SKM-1 (cell line): ENCODE measurements at regions not wholly inside any gene's neighbourhood (a gene's known extent, or its start where the extent isn't known, plus 50 kb on each side); places are given as distances from the start of the nearest gene placed in this dataset.
"Not testable (repeated sequence)": the region's sequence is repeated elsewhere in the genome, so short reads cannot be mapped to it uniquely, and the experiment has no call there.

Experiments
- DNase-seq: peaks from one replicate; lab custom pipeline; 2025; ENCODE audit not compliant: unreplicated experiment; lab: John Stamatoyannopoulos, UW

DNA sequence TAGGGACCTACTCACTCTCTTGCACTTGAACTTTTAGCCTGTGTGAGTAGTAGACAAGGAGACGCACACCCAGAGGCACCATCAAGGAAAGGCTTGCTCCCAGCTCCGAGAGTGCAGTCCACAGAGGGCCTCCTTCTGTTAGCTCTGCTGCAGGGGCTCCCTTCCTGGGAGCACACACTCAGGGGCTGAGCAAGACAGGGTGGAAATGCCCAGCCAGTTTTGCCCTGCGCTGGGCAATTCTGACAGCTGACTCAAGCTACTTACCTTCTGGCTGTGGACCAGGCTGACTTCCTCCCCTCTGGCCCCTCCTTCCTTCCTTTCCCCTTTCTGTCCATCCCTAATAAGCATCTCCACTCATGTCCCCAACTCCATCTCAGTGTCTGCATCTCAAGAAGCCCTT, 449.1 kb downstream of the PTPRU start:
- DNase-seq: no peak

DNA sequence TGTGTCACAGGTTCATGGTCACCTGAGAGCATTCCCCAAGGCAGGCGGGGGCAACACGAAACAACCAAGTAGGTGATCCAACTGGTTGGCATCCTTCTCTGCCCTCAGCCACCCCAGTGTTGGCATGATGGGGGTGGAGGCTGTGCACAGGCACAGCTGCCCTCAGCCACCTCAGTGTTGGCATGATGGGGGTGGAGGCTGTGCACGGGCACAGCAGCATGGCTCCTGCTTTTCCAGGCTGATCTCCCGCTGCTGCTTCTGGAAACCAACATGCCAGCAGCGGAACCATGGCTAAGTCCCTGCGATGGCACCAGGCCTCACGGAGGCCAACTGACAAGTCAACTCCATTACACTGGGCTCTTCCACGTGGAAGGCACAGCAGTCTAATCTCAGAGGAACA, 447.8 kb downstream of the PTPRU start:
- DNase-seq: no peak

DNA sequence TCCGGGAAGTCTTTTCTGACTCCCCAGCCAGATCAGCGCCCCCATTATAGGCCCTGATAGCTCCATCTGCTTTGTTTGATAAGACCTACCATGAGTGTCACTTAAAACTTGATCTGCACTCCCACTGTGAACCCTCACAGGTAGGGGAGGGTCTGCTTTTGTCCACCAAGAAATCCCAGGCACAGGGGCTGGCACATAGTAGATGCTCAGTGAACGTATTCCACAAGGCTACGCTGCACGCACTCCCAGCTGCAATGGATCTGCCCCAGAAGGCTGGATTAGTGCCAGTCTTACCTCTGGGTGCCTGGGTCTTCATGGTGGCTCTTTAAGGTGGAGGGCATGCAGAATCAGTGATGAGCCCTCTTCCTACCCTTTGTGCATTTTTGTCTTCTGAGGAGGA, 447.1 kb downstream of the PTPRU start:
- no peak for DNase-seq

DNA sequence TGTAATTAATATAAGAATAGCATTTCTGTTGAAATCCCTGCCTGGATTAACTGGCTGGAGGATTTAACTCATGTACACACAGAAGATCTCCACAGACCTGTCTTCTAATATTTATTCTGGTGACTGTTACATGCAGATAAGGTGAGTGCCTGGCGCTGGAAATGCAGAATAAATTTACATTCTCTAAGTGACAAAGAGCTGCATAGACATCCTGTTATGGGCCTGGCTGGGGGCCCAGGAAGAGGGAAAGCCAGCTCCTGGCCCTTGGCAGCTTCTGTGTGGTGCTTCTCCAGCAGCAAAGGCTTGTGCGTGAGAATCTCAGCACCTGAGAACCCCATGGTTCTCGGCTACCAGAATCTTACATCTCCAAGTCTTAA, 446.6 kb downstream of the PTPRU start:
- DNase-seq: no peak

DNA sequence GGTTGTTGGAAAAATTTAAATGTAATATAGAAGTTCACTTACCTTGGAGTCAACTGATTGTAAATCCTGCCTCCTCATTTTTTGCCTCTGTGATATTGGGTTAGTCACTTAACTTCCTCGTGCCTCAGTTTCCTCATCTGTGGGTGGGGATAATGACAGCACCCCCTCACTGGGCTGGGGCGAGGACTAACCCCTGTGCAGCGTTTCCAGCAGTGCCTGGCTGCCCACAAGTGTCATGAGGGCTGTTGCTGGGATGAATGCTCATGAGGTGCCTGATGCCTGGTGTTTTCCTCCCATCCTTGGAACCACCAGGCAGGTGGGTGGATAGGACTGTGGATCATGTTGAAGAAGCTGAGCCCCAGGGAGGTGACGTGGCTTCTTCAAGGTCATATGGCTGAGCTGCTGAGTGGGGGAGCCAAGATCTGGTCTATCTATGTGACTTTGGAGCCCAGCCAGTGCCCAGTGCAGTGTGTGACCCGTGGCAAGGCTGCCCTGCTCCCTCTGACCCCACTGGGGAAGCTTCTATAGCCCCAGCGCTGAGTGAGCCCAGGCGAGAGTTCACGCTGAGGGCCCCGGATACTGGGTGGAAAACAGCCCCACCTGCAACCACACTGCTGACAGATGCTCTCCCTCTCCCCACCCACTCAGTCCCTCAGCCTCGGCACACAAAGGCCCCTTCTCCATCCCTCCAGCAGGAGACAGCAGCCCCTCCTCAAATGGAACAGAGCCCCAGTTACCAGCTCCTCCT, 446.0 kb downstream of the PTPRU start:
- DNase-seq: no peak

DNA sequence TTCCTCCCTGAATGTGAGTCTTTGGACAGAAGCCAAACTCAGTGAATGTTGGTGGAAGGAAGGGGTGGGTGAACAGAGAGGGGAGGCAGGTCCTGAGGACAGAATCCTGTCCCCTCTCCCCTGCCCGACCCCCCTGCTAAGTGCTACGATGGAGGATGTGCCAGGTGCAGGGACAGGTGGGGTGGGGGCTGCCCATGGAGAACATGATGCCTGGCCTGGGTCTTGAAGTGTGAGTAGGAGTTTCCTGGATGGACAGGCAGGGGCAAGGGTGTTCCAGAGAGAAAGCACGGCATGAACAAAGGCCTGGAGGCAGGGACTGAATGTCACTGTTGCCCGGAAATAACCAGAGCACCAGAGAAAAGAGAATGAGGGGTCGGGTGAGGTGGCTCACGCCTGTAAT, 445.1 kb downstream of the PTPRU start:
- not testable (repeated sequence) for DNase-seq

DNA sequence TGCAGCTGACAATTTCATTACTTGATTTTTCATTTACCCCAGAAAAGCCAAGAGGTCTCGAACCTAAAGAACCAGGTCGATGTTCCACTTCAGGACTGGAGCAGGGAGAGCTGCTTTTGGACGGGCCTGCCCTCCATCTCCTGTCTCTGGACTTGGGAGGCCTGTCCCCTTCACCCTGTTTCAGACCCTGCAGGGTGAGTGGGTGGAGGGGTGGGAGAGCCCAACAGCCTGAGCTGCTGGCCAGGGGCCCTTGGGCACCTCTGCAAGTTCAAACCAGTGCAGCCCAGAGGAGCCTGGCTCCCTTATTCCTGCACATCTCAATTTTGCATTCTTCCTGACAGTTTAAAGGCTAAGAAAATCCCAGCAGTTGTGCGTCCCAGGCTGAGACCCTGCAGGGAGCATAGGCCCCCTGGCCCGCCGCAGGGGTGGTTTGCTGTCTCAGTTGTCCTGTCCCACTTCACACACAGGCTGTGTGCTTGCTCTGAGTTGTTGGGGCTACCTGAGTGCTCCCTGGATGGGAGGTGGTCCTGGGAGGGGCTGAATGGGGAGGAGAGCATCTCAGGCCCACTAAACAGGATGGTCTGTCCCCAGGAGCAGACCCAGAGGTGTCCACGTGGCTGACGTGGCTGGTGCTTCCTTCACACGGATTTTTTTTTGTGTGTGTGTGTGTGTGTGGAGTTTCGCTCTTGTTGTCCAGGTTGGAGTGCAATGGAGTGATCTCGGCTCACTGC, 443.7 kb downstream of the PTPRU start:
- no peak for DNase-seq

DNA sequence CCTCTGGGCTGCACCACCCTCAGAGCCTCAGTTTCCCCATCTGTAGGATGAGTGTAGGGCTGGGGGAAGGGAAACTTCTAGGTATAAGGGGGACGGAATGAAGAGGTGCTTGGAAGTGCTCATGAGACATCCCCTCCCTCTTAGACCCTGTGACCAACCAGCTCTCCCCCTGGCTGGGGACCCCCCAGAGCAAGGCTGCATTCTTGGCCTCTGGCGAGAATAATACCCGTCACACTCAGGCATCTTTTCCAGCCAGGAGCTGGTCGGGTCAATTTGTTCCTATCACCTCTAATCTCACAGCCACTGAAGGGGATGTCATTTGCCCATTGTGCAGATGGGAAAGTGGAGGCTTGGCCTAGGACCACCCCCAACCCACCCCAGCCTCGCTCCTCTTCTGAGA, 443.0 kb downstream of the PTPRU start:
- no peak for DNase-seq

DNA sequence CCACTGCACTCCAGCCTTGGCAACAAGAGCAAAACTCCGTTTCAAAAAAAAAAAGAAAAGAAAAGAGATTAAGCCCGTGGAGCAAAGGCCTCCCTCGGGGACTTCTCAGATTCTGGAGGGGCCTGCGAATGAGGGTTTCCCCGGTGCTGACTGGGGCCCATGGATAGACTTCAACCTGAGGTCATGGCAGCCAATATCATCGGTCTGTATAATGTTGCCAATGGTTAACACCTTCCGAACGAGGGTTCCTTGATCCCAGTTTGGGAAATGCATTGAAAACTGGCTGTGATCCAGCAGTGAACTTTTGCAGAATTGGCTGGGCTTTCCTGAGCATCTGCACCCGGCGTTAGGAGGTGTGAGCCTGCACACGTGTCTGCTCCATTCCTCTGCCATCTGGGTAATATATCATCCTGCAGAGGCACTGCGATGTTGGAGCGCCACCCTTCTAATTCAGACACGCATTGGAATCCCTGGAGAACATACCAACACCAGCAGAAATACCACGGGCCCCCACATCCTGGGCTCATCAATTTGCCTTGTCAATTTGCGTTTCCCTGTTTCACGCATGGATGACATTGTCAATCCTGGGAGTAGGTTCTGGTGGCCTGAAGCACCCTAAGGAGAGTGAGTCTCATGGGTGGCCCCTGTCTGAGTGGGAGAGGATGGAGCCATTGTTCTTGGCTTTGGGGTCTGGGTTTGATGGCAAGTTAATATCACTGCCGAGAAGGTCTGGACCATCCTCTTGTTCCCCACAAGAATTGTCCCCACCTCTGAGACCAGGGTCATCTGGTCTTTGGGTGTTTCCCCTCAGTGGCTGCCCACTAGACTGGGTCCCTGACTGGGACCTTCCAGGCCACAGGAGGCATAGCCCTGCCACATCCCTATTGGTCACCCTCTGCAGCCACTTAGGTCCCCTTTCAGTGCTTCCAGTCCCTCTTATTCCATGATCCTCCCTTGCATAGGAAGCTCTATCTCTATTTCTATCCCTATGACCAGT, 441.0 kb downstream of the PTPRU start:
- DNase-seq: no peak

DNA sequence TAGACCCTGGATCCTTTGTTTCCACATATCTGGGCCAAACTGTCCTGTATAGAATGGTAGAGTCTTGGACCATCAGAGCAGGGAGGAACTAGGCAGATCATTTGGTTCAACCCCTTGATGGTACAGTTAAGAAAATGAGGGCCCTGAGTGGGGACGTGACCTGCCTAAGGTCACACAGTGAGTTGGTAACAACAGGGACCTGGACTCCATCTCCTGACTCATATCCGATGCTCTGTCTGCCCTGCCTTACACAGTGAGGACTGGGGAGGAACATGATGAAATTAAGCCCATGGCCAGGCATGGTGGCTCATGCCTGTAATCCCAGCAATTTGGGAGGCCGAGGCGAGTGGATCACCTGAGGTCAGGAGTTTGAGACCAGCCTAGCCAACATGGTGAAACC, 440.2 kb downstream of the PTPRU start:
- DNase-seq: no peak

DNA sequence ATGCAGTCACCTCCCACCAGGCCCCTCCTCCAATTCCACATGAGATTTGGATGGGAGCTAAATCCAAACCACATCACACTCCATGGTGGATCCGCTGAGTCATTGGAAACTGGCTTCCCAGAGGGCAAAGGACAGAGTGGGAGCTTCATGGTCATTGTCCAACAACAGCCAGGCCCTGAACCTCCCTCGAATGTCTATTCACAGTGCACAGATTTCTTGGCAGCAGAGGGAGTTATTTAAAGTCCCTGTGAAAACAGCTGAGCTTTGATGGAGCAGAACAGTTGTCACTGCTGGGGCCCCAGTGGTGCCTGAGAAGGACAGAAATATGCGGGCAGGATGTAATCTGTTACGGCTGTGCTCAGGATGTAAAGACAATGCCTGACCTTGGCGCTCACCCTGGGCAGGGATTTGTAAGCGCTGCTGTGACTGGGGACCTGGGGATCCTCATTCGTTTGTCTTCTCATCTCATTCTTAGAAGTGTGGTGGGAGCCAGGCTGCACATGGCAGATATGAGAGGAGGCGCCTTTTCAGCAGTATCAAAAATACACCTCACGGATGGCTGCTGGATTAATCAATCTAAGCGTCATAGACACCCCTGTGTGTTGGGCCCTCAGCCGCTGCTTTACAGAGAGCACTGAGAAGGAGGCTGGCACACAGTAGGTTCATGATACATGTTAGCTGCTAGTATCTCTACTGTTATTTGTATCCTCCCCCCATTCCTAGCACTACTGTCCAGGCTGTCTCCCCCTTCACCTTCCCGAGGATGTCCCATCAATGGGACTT, 439.4 kb downstream of the PTPRU start:
- no peak for DNase-seq

DNA sequence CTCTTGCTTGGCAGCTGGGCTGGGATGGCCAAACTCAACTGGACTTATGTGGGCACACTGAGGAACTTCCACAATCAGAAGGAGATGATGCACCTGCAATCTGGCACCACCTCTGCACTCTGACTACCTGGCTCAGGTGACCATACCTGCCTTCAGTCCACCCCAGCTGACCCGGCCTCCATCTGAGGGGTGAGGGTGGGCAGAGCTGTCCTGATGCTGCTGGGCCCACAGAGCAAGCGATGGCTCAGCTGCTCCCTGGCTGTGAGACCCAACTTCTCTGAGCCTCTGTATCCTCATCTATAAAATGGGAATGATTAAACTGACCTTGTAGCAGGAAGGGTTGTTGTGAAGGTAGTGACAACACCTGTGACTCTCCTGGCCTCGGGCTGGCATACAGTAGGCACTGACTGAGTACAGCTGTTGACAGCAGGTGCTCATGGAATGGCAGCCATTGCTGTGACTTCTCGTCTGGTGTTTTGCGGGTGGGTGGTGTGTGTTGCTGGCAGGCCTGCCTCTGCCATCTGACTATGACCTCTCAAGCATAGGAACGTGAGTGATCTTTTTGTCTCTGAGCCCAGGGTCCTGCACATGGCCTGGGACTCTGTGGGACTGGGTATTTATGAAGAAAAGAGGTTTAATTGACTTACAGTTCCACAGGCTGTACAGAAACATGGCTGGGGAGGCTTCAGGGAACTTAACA, 438.5 kb downstream of the PTPRU start:
- DNase-seq: no peak

DNA sequence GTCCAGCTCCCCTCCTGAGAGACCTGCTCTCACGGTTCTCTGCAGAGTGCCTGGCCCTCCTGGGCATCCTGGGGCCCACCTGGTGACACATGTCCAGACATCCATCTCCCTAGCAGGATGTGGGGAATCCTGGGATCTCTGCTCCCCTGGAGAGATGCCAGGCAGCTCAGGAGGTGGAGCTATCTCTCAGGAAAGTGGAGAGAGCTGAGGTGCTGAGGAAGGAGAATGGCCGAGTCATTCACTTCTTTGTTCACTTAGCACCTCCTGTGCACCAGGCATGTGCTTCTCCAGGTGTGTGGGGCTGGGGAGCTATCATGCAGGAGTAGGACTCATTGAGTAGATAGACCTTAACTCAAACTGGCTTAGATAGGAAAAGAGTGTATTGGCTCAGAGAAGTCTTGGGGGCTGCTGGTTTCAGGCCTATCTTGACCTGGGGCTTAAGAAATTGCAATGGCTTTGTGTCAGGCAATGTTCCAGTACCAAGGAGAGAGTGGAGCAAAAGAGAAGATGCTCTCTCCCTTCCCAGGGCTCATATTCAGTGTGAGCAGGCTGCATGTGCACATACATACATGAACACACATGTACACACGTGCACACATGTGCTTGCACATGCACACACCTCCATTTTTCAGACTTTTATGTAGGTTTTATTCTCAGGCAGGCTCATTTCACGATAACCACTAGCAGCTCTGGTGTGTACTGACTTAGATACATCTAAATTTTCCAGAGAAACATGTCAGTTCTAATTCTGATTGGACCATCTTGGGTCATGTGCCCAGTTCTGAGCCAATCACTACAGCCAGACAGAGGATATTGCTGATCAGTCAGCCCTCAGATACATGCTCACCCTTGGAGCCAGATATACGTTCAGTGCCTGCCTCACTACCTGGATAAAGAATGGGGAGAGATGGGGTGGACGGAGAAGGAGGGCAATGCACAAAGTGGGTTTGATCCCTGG, 437.6 kb downstream of the PTPRU start:
- DNase-seq: no peak

DNA sequence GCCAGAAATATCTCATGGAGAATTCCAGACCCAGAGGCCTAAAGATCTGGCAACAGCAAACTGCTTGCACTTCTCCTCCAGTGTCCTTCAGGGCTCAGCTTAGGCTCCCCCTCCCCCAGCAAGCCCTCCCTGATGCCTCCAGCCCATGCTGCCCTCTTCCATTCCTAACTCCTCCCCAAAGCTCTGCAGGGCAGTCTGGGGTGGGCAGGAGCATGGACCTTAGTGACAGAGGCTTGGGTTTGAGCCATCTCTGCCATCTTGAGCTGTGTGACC, 436.8 kb downstream of the PTPRU start:
- no peak for DNase-seq

DNA sequence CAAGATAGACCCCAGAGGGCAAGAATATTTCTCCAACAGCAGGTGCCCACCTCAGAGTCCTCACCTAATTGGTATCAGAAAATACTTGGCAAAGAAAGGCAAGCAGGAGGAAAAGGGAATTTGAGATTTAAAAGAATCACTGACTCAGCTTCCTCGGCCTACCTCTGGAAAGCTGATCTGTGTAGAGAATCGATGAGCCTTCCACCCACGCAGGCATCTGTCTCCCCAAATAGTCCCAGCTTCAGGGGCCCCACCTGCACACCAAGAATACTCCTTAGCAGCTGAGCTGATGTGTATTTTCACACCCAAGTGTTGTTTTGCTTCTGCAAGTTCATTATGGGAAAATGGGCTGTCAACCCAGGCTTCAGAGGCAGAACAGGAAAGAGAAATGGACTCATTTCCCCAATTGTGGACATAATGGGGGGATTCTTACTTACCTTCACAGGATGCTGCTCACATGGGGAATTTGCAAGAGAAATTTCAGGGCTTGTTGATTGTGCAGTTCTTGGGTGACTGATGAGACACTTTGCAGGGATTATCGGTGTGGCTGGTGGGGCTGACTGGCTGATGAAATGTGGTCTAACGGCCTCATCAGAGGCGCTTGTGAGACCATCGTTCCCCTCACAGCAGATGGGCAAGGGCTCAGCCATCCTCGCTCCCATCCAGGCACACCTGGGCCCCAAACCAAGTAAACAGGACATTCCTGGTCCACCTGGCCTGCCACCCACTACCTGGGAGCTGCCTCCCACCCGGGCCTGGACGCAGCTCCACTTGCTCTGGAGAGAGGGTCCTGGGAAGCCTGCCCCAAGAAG, 436.3 kb downstream of the PTPRU start:
- no peak for DNase-seq

DNA sequence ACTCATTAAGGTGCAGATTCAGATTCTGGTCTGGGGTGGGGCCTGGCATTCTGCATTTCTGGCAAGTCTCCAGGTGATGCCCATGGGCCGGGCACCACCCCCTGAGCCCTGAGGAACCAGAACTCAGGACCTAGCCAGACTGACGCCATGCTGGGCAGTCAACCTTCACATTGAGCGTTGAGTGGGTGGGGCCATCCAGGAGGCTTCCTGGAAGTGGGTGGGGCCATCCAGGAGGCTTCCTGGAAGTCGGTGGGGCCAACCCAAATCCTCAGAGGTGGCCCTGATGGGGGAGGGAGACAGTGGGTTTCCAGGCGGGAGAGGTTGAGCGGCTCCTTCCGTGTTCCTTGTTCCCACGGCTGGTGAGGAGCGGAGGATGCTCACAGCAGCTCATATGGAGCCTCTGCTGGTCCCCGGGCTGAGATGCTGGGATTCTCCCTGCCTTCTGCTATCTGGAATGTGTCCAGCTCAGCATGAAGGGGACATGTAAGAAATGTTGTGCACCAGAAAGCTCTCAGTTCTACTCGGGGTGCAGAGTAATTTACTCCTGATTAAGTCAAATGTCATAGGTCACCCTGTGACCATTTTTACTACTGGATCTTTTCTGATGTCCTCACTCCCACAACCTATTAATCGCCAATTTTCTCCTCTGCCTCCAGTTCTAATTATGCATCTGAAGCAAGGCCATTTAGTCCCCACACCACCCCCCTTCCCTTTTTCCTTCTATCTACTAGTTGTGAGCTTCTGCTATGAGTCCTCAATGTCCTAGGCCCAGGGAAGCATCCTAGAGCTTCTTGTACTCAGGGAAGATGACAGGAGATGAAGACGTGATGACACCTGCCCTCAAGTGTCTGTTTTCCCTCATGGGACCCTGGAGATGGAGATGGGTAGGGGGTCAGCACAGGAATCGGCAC, 435.4 kb downstream of the PTPRU start:
- DNase-seq: no peak

DNA sequence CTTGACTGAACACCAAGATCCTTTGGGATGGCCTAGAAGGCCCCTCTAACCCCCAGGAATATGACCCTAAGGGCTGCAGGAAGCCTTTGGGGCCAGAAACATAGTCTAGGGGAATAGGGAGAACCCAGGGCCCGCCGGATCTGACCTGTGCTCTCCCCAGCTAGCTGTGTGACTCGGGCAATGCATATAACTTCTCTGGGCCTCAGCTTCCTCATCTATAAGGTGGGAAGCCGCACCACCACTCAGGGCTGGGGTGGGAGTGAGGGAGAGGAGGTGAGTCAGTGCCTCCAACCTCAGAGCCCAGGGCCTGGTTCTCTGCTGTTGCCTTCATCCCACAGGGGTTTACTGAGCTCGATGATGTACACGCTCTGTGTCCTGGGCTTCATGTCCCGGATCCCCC, 434.4 kb downstream of the PTPRU start:
- DNase-seq: no peak
